HG03558 (cell line): ENCODE measurements at regions not wholly inside any gene's neighbourhood (a gene's known extent, or its start where the extent isn't known, plus 50 kb on each side); places are given as distances from the start of the nearest gene placed in this dataset.

Experiments
- ATAC-seq: cut with Tn5 transposase; IDR thresholded peaks from one replicate; pipeline ENCODE4 v1.9.1; 2021; ENCODE audit warnings: moderate number of reproducible peaks; ENCODE audit not compliant: unreplicated experiment; ENCODE audit errors: extremely low read depth

GRCh38 chr9:120294003-120294402 is 286.0 kb downstream of the CDK5RAP2 start:
- no peak for ATAC-seq

- no peak for ATAC-seq
Observed at GRCh38 chr9:120292606-120293005, 287.4 kb downstream of the CDK5RAP2 start.

GRCh38 chr9:120291050-120291449 is 288.9 kb downstream of the CDK5RAP2 start:
- no peak for ATAC-seq

- no peak for ATAC-seq
Observed at GRCh38 chr9:120289990-120290975, 289.7 kb downstream of the CDK5RAP2 start.

GRCh38 chr9:120289098-120289497 is 290.9 kb downstream of the CDK5RAP2 start:
- no peak for ATAC-seq

- no peak for ATAC-seq
Observed at GRCh38 chr9:120286530-120286929, 293.4 kb downstream of the CDK5RAP2 start.

- no peak for ATAC-seq
Observed at GRCh38 chr9:120284821-120285220, 295.1 kb downstream of the CDK5RAP2 start.

- ATAC-seq = no peak
Observed at GRCh38 chr9:120281665-120282064, 298.3 kb downstream of the CDK5RAP2 start.

GRCh38 chr9:120267929-120268328 is 312.0 kb downstream of the CDK5RAP2 start:
- ATAC-seq = no peak

GRCh38 chr9:120265791-120266190 is 314.2 kb downstream of the CDK5RAP2 start:
- no peak for ATAC-seq

- ATAC-seq = no peak
Observed at GRCh38 chr9:120264528-120264927, 315.4 kb downstream of the CDK5RAP2 start.

GRCh38 chr9:120263836-120264235 is 316.1 kb downstream of the CDK5RAP2 start:
- ATAC-seq = no peak

- no peak for ATAC-seq
Observed at GRCh38 chr9:120261419-120261818, 318.5 kb downstream of the CDK5RAP2 start.

- no peak for ATAC-seq
Observed at GRCh38 chr9:120259100-120259499, 320.9 kb downstream of the CDK5RAP2 start.

GRCh38 chr9:120258096-120258495 is 321.9 kb downstream of the CDK5RAP2 start:
- no peak for ATAC-seq

GRCh38 chr9:120257483-120257882 is 322.5 kb downstream of the CDK5RAP2 start:
- no peak for ATAC-seq

GRCh38 chr9:120256146-120256545 is 323.8 kb downstream of the CDK5RAP2 start:
- ATAC-seq = no peak

GRCh38 chr9:120252248-120252647 is 327.7 kb downstream of the CDK5RAP2 start:
- no peak for ATAC-seq

- ATAC-seq = no peak
Observed at GRCh38 chr9:120242116-120242811, 337.7 kb downstream of the CDK5RAP2 start.

GRCh38 chr9:120236596-120236995 is 343.4 kb downstream of the CDK5RAP2 start:
- no peak for ATAC-seq

- no peak for ATAC-seq
Observed at GRCh38 chr9:120235081-120235480, 344.9 kb downstream of the CDK5RAP2 start.
